Femur (tissue), 1 donor: ENCODE measurements at regions not wholly inside any gene's neighbourhood (a gene's known extent, or its start where the extent isn't known, plus 50 kb on each side); places are given as distances from the start of the nearest gene placed in this dataset.
A peak's percentile ranks its signal among the peaks of the same experiment; 100 is the strongest.
"Not testable (repeated sequence)": the region's sequence is repeated elsewhere in the genome, so short reads cannot be mapped to it uniquely, and the experiment has no call there.

Source experiments
- DNase-seq: peaks from one replicate; pipeline ENCODE4 v3.0.0-alpha.2; 2017

GRCh38 chr20:41716436-41716835 lies 98.3 kb upstream of the CHD6 start:
- DNase-seq, result no peak

GRCh38 chr20:41715526-41715925 lies 97.3 kb upstream of the CHD6 start:
- DNase-seq, result no peak

- DNase-seq, result no peak
These were observed 95.9 kb upstream of the CHD6 start for GRCh38 chr20:41714030-41714429.

GRCh38 chr20:41704896-41705295 lies 86.7 kb upstream of the CHD6 start:
- no peak for DNase-seq

- DNase-seq, result no peak
These were observed 84.5 kb upstream of the CHD6 start for GRCh38 chr20:41702647-41703046.

GRCh38 chr20:41701588-41702348 lies 83.6 kb upstream of the CHD6 start:
- no peak for DNase-seq

- DNase-seq, result not testable (repeated sequence)
These were observed 81.5 kb upstream of the CHD6 start for GRCh38 chr20:41699673-41700072.

- no peak for DNase-seq
These were observed 79.8 kb upstream of the CHD6 start for GRCh38 chr20:41697861-41698559.

GRCh38 chr20:41696428-41696827 lies 78.3 kb upstream of the CHD6 start:
- no peak for DNase-seq

- DNase-seq, result no peak
These were observed 76.6 kb upstream of the CHD6 start for GRCh38 chr20:41694796-41695195.

- peak; percentile 87 for DNase-seq
These were observed 75.2 kb upstream of the CHD6 start for GRCh38 chr20:41693136-41693979.

- DNase-seq, result peak; percentile 90
These were observed 74.4 kb upstream of the CHD6 start for GRCh38 chr20:41692479-41693135.

- DNase-seq, result no peak
These were observed 73.3 kb upstream of the CHD6 start for GRCh38 chr20:41691443-41691842.

GRCh38 chr20:41690702-41691101 lies 72.5 kb upstream of the CHD6 start:
- no peak for DNase-seq

GRCh38 chr20:41686961-41687360 lies 68.8 kb upstream of the CHD6 start:
- DNase-seq, result no peak

- DNase-seq, result not testable (repeated sequence)
These were observed 67.0 kb upstream of the CHD6 start for GRCh38 chr20:41685145-41685544.

GRCh38 chr20:41678799-41679198 lies 60.6 kb upstream of the CHD6 start:
- no peak for DNase-seq

GRCh38 chr20:41672282-41672681 lies 54.1 kb upstream of the CHD6 start:
- no peak for DNase-seq

- no peak for DNase-seq
These were observed 53.0 kb upstream of the CHD6 start for GRCh38 chr20:41671143-41671542.

- DNase-seq, result no peak
These were observed 52.5 kb upstream of the CHD6 start for GRCh38 chr20:41670631-41671030.

GRCh38 chr20:41669708-41670263 lies 51.6 kb upstream of the CHD6 start:
- no peak for DNase-seq

GRCh38 chr20:41668057-41668749 lies 50.0 kb upstream of the CHD6 start:
- no peak for DNase-seq
